ENCODE measurements at regions not wholly inside any gene's neighbourhood (a gene's known extent, or its start where the extent isn't known, plus 50 kb on each side); places are given as distances from the start of the nearest gene placed in this dataset.
A peak's percentile ranks its signal among the peaks of the same experiment; 100 is the strongest.
"Not testable (repeated sequence)": the region's sequence is repeated elsewhere in the genome, so short reads cannot be mapped to it uniquely, and the experiment has no call there.

GRCh38 chr7:114802632-114803031 is 119.3 kb upstream of the MDFIC start:
- POLR2A ChIA-PET (ENCODE audit: low non-redundant PET), result no interaction called here
- no TSS peak for BruUV-seq (replicated peaks)
- DNase-seq (ENCODE audit: low spot score), result no peak
- Histone ChIP-seq H3K27me3 (replicated peaks; ENCODE audit: insufficient read depth, low read depth, low read length, poor library complexity) (no peaks in the 10 kb centered on the region), H3K9me3 (ENCODE audit: low read depth, low read length, poor library complexity, severe bottlenecking) (no peaks in the 10 kb centered on the region), H3K36me3 (ENCODE audit: insufficient read depth, low read length, poor library complexity, severe bottlenecking) (no peaks in the 10 kb centered on the region), H3K4me3 (ENCODE audit: low read depth, low read length, poor library complexity, severe bottlenecking) (no peak overlapping the region), H3K4me1 (ENCODE audit: insufficient read depth, low read length, poor library complexity, severe bottlenecking) (no peaks in the 10 kb centered on the region), H3K27ac (ENCODE audit: low read depth, low read length, poor library complexity, severe bottlenecking) (no peak overlapping the region)
- CTCF ChIA-PET, result no interaction called here
- TF ChIP-seq, protein P1, sequence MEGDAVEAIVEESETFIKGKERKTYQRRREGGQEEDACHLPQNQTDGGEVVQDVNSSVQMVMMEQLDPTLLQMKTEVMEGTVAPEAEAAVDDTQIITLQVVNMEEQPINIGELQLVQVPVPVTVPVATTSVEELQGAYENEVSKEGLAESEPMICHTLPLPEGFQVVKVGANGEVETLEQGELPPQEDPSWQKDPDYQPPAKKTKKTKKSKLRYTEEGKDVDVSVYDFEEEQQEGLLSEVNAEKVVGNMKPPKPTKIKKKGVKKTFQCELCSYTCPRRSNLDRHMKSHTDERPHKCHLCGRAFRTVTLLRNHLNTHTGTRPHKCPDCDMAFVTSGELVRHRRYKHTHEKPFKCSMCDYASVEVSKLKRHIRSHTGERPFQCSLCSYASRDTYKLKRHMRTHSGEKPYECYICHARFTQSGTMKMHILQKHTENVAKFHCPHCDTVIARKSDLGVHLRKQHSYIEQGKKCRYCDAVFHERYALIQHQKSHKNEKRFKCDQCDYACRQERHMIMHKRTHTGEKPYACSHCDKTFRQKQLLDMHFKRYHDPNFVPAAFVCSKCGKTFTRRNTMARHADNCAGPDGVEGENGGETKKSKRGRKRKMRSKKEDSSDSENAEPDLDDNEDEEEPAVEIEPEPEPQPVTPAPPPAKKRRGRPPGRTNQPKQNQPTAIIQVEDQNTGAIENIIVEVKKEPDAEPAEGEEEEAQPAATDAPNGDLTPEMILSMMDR (conservative IDR thresholded peaks at IDR 0.05; ENCODE audit: low read depth, low read length), result no peak
- TF ChIP-seq EZH2 (IDR thresholded peaks at IDR 0.05; ENCODE audit: borderline replicate concordance, low read depth, low read length, poor library complexity, severe bottlenecking), result no peak
- intact Hi-C loops (cut with micrococcal nuclease; ENCODE audit: unreplicated experiment), result no loop called here

- Histone ChIP-seq H3K9me3 (ENCODE audit: low read depth, low read length, poor library complexity, severe bottlenecking) (no peaks in the 10 kb centered on the region), H3K27me3 (replicated peaks; ENCODE audit: insufficient read depth, low read depth, low read length, poor library complexity) (no peaks in the 10 kb centered on the region), H3K4me3 (ENCODE audit: low read depth, low read length, poor library complexity, severe bottlenecking) (no peak overlapping the region), H3K4me1 (ENCODE audit: insufficient read depth, low read length, poor library complexity, severe bottlenecking) (no peaks in the 10 kb centered on the region), H3K36me3 (ENCODE audit: insufficient read depth, low read length, poor library complexity, severe bottlenecking) (no peaks in the 10 kb centered on the region), H3K27ac (ENCODE audit: low read depth, low read length, poor library complexity, severe bottlenecking) (no peak overlapping the region)
- BruUV-seq (replicated peaks), result no TSS peak
- intact Hi-C loops (cut with micrococcal nuclease; ENCODE audit: unreplicated experiment), result no loop called here
- DNase-seq (ENCODE audit: low spot score), result peak; percentile 6
- CTCF ChIA-PET, result no interaction called here
- TF ChIP-seq EZH2 (IDR thresholded peaks at IDR 0.05; ENCODE audit: borderline replicate concordance, low read depth, low read length, poor library complexity, severe bottlenecking), result no peak
- POLR2A ChIA-PET (ENCODE audit: low non-redundant PET), result no interaction called here
Observed at GRCh38 chr7:114806590-114807162, 115.2 kb upstream of the MDFIC start.

- H3K36me3 ChIP-seq (ENCODE audit: insufficient read depth, low read length, poor library complexity, severe bottlenecking), result no peaks in the 10 kb centered on the region
- POLR2A ChIA-PET (ENCODE audit: low non-redundant PET), result no interaction called here
- CTCF ChIA-PET, result no interaction called here
- H3K4me3 ChIP-seq (ENCODE audit: low read depth, low read length, poor library complexity, severe bottlenecking), result no peak overlapping the region
- H3K27ac ChIP-seq (ENCODE audit: low read depth, low read length, poor library complexity, severe bottlenecking), result no peak overlapping the region
- intact Hi-C loops (cut with micrococcal nuclease; ENCODE audit: unreplicated experiment), result no loop called here
- no peaks in the 10 kb centered on the region for H3K4me1 ChIP-seq (ENCODE audit: insufficient read depth, low read length, poor library complexity, severe bottlenecking)
- no peak for DNase-seq (ENCODE audit: low spot score)
- BruUV-seq (replicated peaks), result no TSS peak
- TF ChIP-seq, protein P1 (conservative IDR thresholded peaks at IDR 0.05; ENCODE audit: low read depth, low read length), result no peak
- TF ChIP-seq EZH2 (IDR thresholded peaks at IDR 0.05; ENCODE audit: borderline replicate concordance, low read depth, low read length, poor library complexity, severe bottlenecking), result no peak
- H3K27me3 ChIP-seq (replicated peaks; ENCODE audit: insufficient read depth, low read depth, low read length, poor library complexity), result no peaks in the 10 kb centered on the region
- H3K9me3 ChIP-seq (ENCODE audit: low read depth, low read length, poor library complexity, severe bottlenecking), result no peaks in the 10 kb centered on the region
Observed at GRCh38 chr7:114812570-114812969, 109.3 kb upstream of the MDFIC start.

DNA sequence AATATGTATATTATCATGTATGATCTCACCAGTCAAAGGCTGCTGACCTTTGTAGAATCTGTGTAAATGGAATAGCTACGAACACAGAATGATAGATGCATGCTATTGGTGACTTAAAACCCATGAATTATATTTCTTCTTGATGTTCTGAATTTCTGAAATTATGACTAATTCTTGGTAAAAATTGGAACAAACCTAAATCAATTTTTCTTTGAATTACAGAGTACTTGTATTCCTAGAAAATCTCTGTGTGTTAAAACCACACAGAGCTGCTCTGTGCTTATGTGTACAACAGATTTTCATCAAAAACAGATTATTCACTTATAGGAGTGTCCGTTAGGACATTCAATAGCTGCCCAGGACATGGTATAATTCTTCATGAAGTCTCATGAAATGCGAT is 108.3 kb upstream of the MDFIC start:
- no TSS peak for BruUV-seq (replicated peaks)
- ChIA-PET POLR2A (ENCODE audit: low non-redundant PET) (no interaction called here), CTCF (no interaction called here)
- H3K4me3 ChIP-seq (ENCODE audit: low read depth, low read length, poor library complexity, severe bottlenecking), result no peak overlapping the region
- intact Hi-C loops (cut with micrococcal nuclease; ENCODE audit: unreplicated experiment), result no loop called here
- no peaks in the 10 kb centered on the region for H3K4me1 ChIP-seq (ENCODE audit: insufficient read depth, low read length, poor library complexity, severe bottlenecking)
- H3K36me3 ChIP-seq (ENCODE audit: insufficient read depth, low read length, poor library complexity, severe bottlenecking), result no peaks in the 10 kb centered on the region
- no peaks in the 10 kb centered on the region for H3K27me3 ChIP-seq (replicated peaks; ENCODE audit: insufficient read depth, low read depth, low read length, poor library complexity)
- no peak for DNase-seq (ENCODE audit: low spot score)
- no peaks in the 10 kb centered on the region for H3K9me3 ChIP-seq (ENCODE audit: low read depth, low read length, poor library complexity, severe bottlenecking)
- H3K27ac ChIP-seq (ENCODE audit: low read depth, low read length, poor library complexity, severe bottlenecking), result no peak overlapping the region
- TF ChIP-seq, protein P1 (conservative IDR thresholded peaks at IDR 0.05; ENCODE audit: low read depth, low read length), result no peak
- TF ChIP-seq EZH2 (IDR thresholded peaks at IDR 0.05; ENCODE audit: borderline replicate concordance, low read depth, low read length, poor library complexity, severe bottlenecking), result no peak

- CTCF ChIA-PET; H3K4me3 ChIP-seq (ENCODE audit: low read depth, low read length, poor library complexity, severe bottlenecking); H3K4me1 ChIP-seq (ENCODE audit: insufficient read depth, low read length, poor library complexity, severe bottlenecking); POLR2A ChIA-PET (ENCODE audit: low non-redundant PET); H3K9me3 ChIP-seq (ENCODE audit: low read depth, low read length, poor library complexity, severe bottlenecking); intact Hi-C loops (cut with micrococcal nuclease; ENCODE audit: unreplicated experiment); DNase-seq (ENCODE audit: low spot score); H3K27me3 ChIP-seq (replicated peaks; ENCODE audit: insufficient read depth, low read depth, low read length, poor library complexity); H3K36me3 ChIP-seq (ENCODE audit: insufficient read depth, low read length, poor library complexity, severe bottlenecking); H3K27ac ChIP-seq (ENCODE audit: low read depth, low read length, poor library complexity, severe bottlenecking); BruUV-seq (replicated peaks): not testable (repeated sequence)
Observed at GRCh38 chr7:114817036-114817435, 104.9 kb upstream of the MDFIC start.

Measured in A673 (cell line).